GM21737 (cell line): ENCODE measurements at regions not wholly inside any gene's neighbourhood (a gene's known extent, or its start where the extent isn't known, plus 50 kb on each side); places are given as distances from the start of the nearest gene placed in this dataset.
"Not testable (repeated sequence)": the region's sequence is repeated elsewhere in the genome, so short reads cannot be mapped to it uniquely, and the experiment has no call there.

Experiments
- ATAC-seq: cut with Tn5 transposase; IDR thresholded peaks from one replicate; pipeline ENCODE4 v1.9.1; 2021; ENCODE audit warnings: mild to moderate bottlenecking, moderate library complexity; ENCODE audit not compliant: unreplicated experiment

DNA sequence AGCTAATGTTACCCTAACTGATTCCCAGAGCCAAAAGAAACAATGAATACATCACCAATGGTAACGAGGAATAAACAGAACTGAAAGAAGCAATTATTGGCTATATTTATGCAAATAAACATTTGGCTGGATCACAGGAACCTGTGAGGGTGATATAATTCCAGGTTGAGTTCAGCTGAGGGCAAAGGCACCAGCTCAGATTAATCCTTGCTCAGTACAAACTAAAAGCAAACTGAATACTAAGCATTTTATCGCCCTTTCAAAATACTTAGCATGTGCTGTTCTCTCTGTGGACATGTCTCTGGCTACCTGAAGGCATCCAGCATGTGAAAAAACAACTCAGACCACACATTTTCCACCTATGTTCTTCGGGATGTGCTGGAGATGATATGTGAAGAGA, 791.7 kb downstream of the METTL4 start:
- no peak for ATAC-seq

DNA sequence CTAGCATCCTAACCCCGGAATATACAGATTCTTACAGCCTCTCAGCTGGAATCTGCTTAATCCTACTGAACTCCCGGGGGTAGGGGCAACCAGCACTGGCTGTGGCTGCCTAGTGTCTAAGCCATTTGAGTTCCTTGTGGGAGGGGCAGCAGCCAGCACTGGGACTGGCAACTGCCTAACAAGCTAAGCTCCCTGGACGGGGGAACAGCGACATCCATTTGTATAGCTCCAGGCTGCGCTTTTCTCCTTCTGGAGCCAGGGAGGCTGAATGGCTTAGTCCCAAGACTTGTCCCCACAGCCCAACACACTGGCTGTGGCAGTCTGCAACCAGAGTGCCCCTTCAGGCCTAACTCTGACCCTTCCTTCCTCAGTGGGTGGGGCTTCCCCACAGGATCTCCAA, 787.2 kb downstream of the METTL4 start:
- ATAC-seq: no peak

DNA sequence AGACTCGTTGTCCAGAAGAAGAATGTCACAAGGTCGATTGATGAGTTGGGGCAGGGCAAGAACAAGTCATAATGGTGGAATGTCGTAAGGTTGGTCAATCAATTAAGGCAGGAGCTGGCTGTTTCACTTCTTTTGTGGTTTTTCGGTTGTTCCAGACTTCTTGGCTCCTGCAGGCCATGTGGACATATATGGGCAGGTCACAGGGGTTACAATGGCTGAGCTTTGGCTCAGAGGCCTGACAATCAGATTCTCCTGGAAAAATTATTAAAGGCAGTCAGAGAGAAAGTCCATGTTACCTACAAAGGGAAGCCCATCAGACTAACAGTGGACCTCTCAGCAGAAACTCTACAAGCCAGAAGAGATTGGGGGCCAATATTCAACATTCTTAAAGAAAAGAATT, 785.3 kb downstream of the METTL4 start:
- not testable (repeated sequence) for ATAC-seq

DNA sequence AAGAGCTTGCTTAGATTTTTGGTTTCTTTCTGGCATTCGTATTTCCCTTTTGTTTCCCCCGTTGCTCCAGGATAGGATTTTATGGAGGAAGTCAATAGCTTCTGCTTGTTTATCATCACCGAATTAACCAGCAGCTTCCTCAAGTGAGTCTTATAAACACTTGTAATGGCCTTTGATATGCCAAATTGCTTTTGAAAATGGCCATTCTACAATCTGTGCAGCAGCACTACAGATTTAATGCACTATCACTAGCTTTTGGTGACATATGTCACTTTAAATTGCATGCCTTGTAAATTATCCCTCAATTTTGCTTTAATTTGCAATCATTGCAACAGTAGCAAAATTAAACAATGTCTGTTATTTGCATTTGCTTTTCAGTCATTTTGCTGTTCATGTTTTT, 774.7 kb downstream of the METTL4 start:
- ATAC-seq: no peak

DNA sequence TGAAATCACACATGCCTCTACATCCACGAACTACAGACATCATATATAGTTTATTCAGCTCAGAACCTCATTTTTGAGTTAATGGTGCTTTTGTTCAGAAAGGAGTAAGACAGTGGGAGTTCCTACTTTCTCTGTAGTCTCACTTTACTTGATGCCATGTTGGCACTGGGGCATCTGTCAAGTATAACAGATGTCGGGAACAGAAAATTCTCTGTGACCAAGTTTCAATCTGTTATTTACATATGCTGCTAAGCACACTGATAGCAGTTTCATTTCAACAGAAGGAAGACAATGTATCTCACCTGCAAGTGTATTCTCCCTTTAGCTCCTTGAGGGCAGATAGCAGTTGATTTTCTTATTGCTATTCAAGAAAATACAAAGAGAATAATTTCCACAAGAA, 774.1 kb downstream of the METTL4 start:
- ATAC-seq: no peak

DNA sequence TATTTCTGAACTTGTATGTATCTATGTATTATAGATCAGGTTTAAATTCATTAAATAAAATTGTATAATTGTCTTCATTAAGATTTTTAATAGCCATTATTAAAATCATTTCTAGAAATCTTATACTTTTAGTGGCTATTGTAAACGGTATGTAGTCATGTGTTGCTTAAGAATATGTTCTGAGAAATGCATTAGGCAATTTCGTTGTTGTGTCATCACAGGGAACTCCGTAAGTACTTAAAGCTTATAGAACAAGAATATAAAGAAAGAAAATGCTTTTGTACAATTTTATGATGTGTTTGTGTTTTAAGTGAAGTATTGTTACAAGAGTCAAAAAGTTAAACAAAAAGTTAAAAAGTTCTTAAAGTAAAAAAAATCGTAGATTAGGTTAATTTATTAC, 765.8 kb downstream of the METTL4 start:
- no peak for ATAC-seq

DNA sequence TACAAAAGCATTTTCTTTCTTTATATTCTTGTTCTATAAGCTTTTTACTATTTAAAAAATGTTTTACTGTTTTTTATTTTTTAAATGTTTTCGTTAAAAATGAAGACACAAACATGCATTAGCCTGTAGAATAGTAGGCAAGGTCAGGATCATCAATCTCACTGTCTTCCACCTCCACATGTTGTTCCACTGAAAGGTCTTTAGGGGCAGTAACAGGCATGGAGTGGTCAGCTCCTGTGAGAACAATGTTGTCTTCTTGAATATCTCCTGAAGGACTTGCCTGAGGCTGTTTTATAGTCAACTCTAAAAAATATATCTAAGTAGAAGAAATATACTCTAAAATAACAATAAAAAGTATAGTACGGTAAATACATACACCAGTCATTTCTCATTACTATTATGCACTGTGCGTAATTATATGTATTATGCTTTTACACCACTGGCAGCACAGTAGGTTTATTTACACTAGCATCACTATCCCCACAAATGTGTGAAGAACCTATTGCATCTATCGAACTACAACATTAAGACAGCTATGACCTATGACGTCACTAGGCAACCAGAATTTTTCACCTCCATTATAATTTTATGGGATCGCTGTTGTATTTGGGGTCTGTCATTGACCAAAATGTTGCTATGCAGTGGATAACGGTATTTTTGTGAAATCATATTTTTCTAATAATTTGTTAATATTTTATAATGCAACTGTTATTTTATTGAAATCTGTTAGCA, 764.3 kb downstream of the METTL4 start:
- ATAC-seq: no peak

DNA sequence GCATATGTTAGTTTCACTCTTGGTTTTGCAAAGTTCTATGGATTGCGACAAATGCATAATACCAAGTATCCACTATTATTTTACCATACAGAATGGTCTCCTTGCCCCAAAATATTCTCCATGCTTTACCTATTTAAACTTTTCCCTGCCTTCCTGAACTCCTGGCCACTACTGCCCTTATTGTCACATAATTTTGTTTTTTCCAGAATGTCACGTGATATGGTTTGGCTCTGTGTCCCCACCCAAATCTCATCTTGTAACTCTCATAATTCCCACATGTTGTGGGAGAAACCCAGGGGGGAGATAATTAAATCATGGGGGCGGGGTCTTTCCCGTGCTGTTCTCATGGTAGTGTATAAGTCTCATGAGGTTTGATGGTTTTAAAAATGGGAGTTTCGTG, 760.0 kb downstream of the METTL4 start:
- ATAC-seq: no peak

DNA sequence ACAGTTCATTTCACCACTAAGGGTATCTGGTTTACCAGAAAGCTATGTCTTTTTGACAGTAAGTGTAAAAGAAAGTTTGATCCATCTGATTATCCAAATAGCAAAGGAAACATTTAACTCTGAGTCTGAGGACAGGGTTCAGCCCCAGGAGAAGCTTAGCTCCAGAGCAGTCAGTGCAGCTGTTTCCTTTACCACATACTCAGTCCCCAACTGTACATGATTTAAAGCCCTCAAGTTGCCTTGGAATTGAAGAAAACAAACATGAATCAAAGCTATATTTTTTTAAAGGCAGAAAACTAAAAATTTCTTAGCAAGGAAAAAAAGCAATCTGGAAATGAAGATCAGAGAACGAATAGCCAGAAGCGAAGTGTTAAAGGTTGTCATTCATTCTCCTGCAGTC, 746.0 kb downstream of the METTL4 start:
- no peak for ATAC-seq

DNA sequence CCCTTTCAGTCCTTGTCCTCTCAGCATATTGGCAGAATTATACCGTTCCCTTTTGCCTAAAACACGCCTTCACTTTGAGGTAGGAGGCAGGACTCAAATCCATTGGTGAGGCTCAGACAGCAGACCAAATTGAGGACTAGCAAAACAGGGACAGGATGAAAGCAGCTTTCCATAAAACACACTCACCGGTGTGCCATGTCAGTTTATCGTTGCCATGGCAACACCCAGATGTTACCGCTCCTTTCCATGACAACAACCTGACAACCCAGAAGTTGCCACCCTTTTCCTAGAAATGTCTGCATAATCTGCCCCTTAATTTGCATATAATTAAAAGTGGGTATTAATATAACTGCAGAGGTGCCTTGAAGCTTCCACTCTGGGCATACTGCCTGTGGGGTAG, 730.4 kb downstream of the METTL4 start:
- ATAC-seq: no peak

DNA sequence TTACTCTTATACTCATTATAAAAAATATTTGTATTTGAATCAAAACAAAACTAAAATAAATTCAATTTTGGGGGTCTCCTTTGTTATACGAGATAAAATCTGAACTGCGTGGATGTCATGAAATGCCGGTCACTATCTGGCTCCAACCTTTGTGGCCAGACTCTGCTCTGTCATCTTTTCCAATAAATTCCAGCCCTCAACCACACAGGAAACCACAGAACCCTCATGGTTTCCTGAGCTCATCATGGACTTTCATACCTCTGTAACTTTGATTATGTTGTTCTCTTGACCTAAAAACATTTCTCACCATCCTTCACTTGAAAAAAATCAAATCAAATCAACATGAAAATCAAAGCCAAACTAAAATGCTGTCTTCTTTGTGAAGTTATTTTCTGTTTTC, 724.7 kb downstream of the METTL4 start:
- no peak for ATAC-seq

DNA sequence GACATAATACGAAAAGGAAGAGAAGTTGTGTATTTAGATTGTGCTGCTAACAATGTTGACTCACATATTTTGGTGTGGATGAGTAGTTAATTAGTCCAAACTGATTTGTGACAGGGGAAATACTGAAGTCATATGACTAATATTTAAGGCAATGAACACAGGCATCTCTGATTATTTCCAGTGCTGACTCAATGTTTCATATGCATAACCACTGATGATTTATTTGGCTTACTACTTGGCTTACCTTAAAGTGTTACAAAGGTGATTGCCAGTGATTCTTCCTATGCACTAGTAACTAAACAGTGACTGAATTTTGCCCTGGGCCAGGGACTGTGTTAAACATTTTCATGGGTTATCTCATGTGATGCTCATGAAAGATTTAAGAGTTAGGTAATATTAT, 722.6 kb downstream of the METTL4 start:
- ATAC-seq: no peak

DNA sequence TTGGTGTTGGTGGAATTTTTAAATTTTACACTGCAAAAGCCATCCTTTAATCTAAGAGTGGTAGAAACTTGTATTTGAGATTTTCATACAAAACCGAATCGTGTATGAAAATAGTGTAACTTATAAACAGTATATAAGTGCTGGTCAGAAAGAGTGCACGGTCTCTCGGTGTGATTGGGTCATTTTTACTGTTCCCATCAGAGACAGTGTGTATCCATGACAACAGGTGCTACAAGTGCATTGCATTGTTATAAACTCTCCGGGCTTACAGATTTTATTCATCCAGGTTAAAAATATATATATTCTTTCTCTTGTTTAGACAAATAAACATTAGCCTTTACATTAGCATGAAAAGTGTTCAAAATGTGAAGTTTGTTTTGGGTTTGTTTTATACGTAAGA, 721.9 kb downstream of the METTL4 start:
- no peak for ATAC-seq

DNA sequence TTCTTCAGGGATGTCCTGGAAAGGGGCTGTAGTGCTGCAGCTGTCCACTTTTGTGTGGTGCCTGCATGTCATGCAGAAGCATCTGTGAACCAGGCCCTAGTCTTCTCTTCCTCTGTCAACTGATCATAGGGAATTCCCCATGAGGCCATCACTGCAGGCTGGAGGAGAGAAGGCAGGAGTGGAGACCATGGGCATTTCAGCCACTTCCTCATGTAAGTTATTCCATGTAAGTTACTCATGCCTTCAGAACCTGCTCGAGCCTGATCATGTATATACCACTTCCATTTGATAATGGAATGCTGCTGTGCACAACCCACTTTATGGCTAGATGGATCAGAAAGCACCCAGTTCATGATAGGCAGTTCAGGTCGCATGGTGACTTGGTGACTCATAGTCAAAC, 714.0 kb downstream of the METTL4 start:
- ATAC-seq: not testable (repeated sequence)

DNA sequence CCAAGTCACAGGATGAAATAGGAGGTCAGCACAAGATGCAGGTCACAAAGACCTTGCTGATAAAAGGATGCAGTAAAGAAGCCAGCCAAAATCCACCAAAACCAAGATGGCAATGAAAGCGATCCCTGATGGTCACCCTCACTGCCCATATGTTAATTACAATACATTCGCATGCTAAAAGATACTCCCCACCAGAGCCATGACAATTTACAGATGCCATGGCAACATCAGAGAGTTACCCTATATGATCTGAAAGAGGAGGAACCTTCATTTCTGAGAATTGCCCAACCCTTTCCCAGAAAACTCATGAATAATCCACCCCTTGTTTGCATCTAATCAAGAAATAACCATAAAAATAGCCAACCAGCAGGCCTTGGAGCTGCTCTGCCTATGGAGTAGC, 709.8 kb downstream of the METTL4 start:
- no peak for ATAC-seq

DNA sequence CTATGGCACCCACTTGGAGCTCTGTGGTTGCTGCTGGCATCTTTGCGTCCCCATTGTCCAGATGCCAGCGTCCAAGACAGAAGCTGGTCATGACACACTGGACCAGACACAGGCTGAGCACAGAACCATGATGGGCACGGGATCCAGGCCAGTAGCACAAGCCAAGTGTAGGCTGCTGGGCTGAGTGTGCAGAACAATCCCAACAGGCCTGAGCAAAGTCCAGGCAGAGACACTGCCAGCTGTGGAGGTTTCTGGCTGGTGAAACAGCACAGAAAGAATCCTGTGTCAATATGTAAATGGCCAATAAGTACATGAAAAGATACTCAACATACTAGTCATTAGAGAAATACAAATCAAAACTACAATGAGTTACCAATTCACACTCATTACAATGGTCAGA, 705.4 kb downstream of the METTL4 start:
- no peak for ATAC-seq

DNA sequence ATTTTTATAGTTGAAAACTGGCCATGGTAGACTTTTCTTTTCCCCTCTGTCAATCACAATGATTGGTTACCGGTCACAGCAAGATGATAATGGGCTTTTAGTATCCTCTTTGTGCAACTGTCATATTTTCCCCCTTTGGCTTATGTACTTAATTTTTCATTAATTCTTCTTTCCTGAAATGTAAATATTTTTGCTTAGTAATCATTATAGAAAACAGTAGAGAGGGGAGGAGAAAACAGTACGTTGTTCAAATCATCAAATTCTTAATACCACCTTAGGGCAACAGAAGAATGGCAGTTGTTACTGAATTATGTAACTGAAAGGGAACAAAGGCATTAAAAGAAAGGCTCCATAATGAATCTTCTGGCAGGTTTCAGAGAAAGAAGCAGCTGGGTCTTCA, 699.0 kb downstream of the METTL4 start:
- ATAC-seq: no peak

DNA sequence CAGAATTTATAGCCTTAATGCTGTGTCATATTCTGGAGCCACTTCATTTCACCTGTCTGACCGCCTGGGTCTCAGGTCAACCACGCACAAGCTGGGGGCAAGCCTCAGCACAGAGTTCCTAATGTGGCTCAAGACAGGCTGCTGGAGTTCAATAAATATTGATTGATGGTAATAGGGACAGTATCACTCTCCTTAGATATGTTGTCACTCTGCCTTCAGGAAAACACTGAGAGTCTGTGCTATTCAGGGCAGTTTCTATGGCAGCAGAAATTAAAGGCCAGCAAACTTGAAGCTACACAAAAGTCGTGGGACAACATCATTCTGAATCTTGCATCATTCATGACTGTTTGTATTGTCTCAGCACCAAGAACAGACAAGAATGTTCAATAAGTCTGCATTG, 696.1 kb downstream of the METTL4 start:
- no peak for ATAC-seq

DNA sequence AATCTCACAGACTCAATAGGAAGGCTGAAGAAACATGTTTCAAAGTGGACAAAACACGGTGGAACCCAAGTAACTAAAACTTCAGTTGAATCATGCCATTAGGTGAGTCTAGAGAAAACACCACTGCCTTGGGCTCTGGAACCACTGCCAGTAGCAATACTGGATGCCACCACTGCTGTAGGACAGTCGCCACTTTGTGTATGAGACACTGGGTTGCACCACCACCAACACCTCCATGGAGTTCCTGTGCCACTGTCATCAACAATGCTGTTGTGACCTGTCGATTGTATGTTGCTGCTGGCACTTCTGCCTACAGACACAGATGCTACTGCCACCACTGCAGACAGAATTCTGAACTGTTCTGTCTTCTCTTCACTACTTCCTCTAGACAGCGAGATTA, 686.7 kb downstream of the METTL4 start:
- ATAC-seq: no peak

DNA sequence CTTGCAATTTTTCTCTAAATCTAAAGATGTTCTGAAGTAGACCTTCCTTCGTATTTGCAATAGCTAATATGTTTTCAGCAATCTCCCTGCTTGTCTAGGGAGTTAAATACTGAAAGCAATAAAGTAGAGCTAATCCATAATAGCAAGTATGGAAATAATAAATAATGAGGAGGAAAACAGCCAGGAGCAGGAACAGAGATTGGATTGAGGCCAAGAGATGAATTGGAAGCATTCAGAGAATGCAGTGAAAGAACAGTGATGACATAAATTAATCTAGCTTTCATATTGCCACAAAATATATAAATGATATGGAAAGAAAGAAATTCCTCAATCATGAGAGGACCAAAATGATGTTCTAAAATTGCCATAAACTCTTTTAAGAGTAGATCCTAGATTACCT, 679.7 kb downstream of the METTL4 start:
- ATAC-seq: no peak

DNA sequence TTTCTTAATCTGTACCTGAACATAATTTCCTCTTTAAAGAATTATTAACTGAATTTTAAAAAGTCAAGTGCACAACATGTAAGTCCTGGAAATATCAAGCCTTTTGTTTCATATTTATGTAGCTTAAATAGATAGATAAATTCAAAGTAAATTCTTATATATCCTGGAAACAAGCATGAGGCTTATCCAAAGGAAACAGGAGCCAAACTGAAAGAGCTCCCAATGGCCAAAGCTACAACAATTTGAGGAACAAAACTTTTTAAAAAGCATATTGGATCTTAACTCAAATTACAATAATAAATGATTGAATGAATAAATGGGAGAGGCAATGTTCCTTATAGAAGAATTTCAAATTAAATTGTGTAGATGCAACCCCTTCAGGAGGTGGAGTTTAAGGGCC, 679.1 kb downstream of the METTL4 start:
- ATAC-seq: no peak

DNA sequence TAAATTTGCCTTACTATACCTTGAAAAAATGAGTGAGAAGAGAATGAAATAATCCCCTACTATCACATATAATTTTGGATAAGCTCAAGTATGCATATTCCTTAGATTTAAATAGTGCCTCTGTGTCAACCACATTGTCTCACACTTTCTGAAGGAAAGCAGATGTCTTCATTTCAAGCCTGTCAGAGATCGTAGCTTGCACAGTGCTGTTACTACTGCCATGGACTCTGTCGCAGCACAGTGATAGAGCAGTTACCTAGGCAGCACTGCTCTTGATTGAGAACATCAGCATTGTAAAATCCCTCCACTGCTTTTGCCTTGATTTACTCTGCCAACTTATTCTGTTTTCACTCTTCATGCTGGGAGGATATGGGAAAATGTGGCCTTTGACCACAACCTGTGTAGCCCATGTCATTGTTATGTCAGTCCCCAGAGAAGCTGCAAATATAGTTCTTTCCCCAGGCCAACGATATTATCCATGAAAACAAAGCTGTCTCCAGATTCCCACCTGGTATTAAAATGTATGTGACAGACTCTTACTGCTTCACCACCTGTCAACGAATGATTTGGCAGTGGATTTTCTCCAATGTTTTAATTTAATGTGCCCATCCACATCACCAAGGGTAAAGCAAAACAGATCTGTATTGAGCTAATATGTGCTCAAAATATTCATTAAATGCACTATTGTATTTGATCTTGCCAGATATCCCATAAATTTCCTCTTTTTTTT, 675.7 kb downstream of the METTL4 start:
- ATAC-seq: no peak

DNA sequence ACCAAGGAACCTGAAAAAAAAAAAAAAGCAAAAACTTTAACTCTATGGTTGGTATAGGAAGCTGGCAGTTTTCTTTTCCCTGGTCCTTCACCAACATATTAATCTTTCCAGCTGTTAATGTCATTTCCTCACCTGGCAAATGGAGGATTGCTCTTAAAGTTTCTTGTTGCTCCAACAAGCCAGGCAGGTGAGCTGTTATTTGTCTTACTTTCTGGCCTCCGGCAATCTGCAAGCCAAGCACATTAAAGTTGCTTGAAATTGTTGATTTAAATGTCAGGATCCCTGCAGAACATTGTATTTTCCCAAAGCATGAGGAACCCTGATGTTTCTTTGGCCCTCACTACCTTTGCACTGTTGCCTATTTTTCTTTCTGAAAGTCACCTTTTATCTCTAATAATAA, 664.9 kb downstream of the METTL4 start:
- ATAC-seq: no peak
